Right lobe of liver (tissue), 6 donors: ENCODE measurements at regions not wholly inside any gene's neighbourhood (a gene's known extent, or its start where the extent isn't known, plus 50 kb on each side); places are given as distances from the start of the nearest gene placed in this dataset.

ENCODE experiments used
- ATAC-seq, 4 donors: fragments of 200-7000 bp; cut with Tn5 transposase; one replicate each; pipeline ENCODE4 v1.9.1; 2020; ENCODE audit warnings: mild to moderate bottlenecking in 4 of 4, moderate library complexity in 4 of 4
- DNase-seq, 3 donors: peaks; one replicate each; pipeline ENCODE4 v3.0.0-alpha.2; 2020
- H3K27ac ChIP-seq, 3 donors: fragments of 200-600 bp; one replicate each; pipeline ENCODE4 v1.8.0; 2022
- H3K27me3 ChIP-seq, 2 donors: fragments of 200-600 bp; one replicate each; pipeline ENCODE4 v1.8.0; 2022
- H3K36me3 ChIP-seq, 4 donors: fragments of 200-600 bp; sonication (generic) in 1 of 4; one replicate each; pipeline versions ENCODE4 v1.5.1 to v1.8.0; 2017 to 2022; ENCODE audit warnings: control low read depth in 1 of 4
- H3K4me1 ChIP-seq, 4 donors: fragments of 200-600 bp; sonication (generic) in 1 of 4; one replicate each; pipeline versions ENCODE4 v1.5.1 to v1.8.0; 2017 to 2022; ENCODE audit warnings: control low read depth in 1 of 4
- H3K4me3 ChIP-seq, 3 donors: fragments of 200-600 bp; one replicate each; pipeline ENCODE4 v1.8.0; 2022
- H3K9me3 ChIP-seq, 4 donors: fragments of 200-600 bp; sonication (generic) in 1 of 4; one replicate each; pipeline versions ENCODE4 v1.5.1 to v1.8.0; 2017 to 2022; ENCODE audit warnings: control low read depth in 1 of 4
- CTCF ChIP-seq, 4 donors: fragments of 200-600 bp in 3 of 4; fragments of 450-650 bp in 1 of 4; IDR thresholded peaks; one replicate each; pipeline versions ENCODE4 v1.5.1 to v1.8.0; 2016 to 2022; ENCODE audit warnings: antibody characterized with exemption in 4 of 4, mild to moderate bottlenecking in 2 of 4
- POLR2A ChIP-seq: fragments of 450-650 bp; IDR thresholded peaks from one replicate; pipeline ENCODE4 v1.6.1; 2017; ENCODE audit warnings: antibody characterized with exemption, mild to moderate bottlenecking
- WGBS: methylation state at CpG from one replicate; pipeline ENCODE4 v1.1.6; 2018; ENCODE audit warnings: low coverage, low lambda C conversion rate; ENCODE audit not compliant: insufficient coverage; ENCODE audit errors: missing lambda C conversion rate; 5-methylcytosine and 5-hydroxymethylcytosine counted together
- intact Hi-C, 2 donors: fragments of 100-400 bp; cut with DNase I; formaldehyde crosslinking; loops; one replicate each; pipeline versions ENCODE4 v1.11.2 to v1.14.1; 2022
- donor health status: DM: no; HTN: yes; CAD: no.
- donor health status: DM: no; HTN: no; CAD: no.
- donor health status: DM: no; HTN: no; CAD: no.
- donor health status: DM: no; HTN: yes; CAD: no.
- donor health status: DM: no; HTN: yes; CAD: no.

- 80% methylated on average over 2 of the region's 2 CpGs for WGBS
- TF ChIP-seq POLR2A: no peak
- Histone ChIP-seq H3K4me1 (peaks cover 0 to 2% (median 0%) of the 10 kb centered on the region in 4 donors), H3K4me3 (no peak overlapping the region), H3K9me3 (no peaks in the 10 kb centered on the region), H3K27ac (no peak overlapping the region), H3K27me3 (no peaks in the 10 kb centered on the region), H3K36me3 (no peaks in the 10 kb centered on the region)
- intact Hi-C loops: no loop called here
- no peak for DNase-seq
- ATAC-seq: no peak
Observed at GRCh38 chr16:64542152-64542551, 579.7 kb downstream of the CDH11 start.

GRCh38 chr16:64541621-64542020 lies 580.2 kb downstream of the CDH11 start:
- peaks cover 0 to 2% (median 0%) of the 10 kb centered on the region in 4 donors for H3K4me1 ChIP-seq
- intact Hi-C loops: no loop called here
- DNase-seq (no peak), ATAC-seq (no peak)
- no peak overlapping the region for H3K4me3 ChIP-seq
- 56% methylated on average over 2 of the region's 2 CpGs for WGBS
- TF ChIP-seq POLR2A (no peak), CTCF (IDR thresholded peaks at IDR 0.05) (no peak)
- H3K9me3 ChIP-seq: no peaks in the 10 kb centered on the region
- no peaks in the 10 kb centered on the region for H3K36me3 ChIP-seq
- no peaks in the 10 kb centered on the region for H3K27me3 ChIP-seq
- no peak overlapping the region for H3K27ac ChIP-seq

- H3K9me3 ChIP-seq: no peaks in the 10 kb centered on the region
- intact Hi-C loops: no loop called here
- DNase-seq (no peak), ATAC-seq (no peak)
- no peak overlapping the region for H3K4me3 ChIP-seq
- H3K4me1 ChIP-seq: peaks cover 0 to 2% (median 0%) of the 10 kb centered on the region in 4 donors
- no peaks in the 10 kb centered on the region for H3K27me3 ChIP-seq
- 51% methylated on average over 3 of the region's 3 CpGs for WGBS
- no peaks in the 10 kb centered on the region for H3K36me3 ChIP-seq
- TF ChIP-seq POLR2A (no peak), CTCF (IDR thresholded peaks at IDR 0.05) (no peak)
- H3K27ac ChIP-seq: no peak overlapping the region
Observed at GRCh38 chr16:64540434-64540833, 581.4 kb downstream of the CDH11 start.

GRCh38 chr16:64539811-64540371 lies 582.0 kb downstream of the CDH11 start:
- no peaks in the 10 kb centered on the region for H3K36me3 ChIP-seq
- intact Hi-C loops: no loop called here
- TF ChIP-seq POLR2A: no peak
- TF ChIP-seq CTCF (IDR thresholded peaks at IDR 0.05): no peak

GRCh38 chr16:64534180-64534780 lies 587.6 kb downstream of the CDH11 start:
- H3K27ac ChIP-seq: no peak overlapping the region
- WGBS: 59% methylated on average over 4 of the region's 6 CpGs

More at GRCh38 chr16:64539811-64540371, 582.0 kb downstream of the CDH11 start:
- Histone ChIP-seq H3K27me3 (no peaks in the 10 kb centered on the region), H3K9me3 (no peaks in the 10 kb centered on the region), H3K4me1 (peaks cover 0 to 2% (median 0%) of the 10 kb centered on the region in 4 donors), H3K27ac (no peak overlapping the region), H3K4me3 (no peak overlapping the region)
- 74% methylated on average over 3 of the region's 4 CpGs for WGBS
- no peak for DNase-seq
- peak in 1 of 4 donors; percentile 18 for ATAC-seq

More at GRCh38 chr16:64534180-64534780, 587.6 kb downstream of the CDH11 start:
- H3K27me3 ChIP-seq: no peaks in the 10 kb centered on the region
- H3K36me3 ChIP-seq: no peaks in the 10 kb centered on the region
- no peak for ATAC-seq
- TF ChIP-seq POLR2A: no peak
- TF ChIP-seq CTCF (IDR thresholded peaks at IDR 0.05): no peak
- DNase-seq: no peak
- H3K4me1 ChIP-seq: no peaks in the 10 kb centered on the region
- no peak overlapping the region for H3K4me3 ChIP-seq
- intact Hi-C loops: no loop called here
- H3K9me3 ChIP-seq: no peaks in the 10 kb centered on the region
